GM21528 (cell line): ENCODE measurements at regions not wholly inside any gene's neighbourhood (a gene's known extent, or its start where the extent isn't known, plus 50 kb on each side); places are given as distances from the start of the nearest gene placed in this dataset.
"Not testable (repeated sequence)": the region's sequence is repeated elsewhere in the genome, so short reads cannot be mapped to it uniquely, and the experiment has no call there.

ENCODE experiments used
- ATAC-seq: cut with Tn5 transposase; IDR thresholded peaks from one replicate; pipeline ENCODE4 v1.9.1; 2021; ENCODE audit warnings: mild to moderate bottlenecking, moderate library complexity; ENCODE audit not compliant: unreplicated experiment, low FRiP score

DNA sequence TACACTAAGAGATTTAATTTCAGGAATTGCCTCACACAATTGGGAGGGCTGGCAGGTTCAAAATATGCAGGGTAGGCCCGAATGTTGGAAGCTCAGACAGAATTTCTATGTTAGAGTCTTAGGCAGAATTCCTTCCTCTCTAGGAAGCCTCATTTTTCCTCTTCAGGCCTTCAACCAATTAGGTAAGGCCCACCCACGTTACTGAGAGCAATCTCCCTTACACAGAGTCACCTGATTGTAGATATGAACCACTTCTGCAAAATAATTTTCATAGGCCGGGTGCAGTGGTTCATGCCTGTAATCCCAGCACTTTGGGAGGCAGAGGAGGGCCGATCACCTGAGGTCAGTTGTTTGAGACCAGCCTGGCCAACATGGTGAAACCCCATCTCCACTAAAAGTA, 50.2 kb upstream of the HIVEP1 start:
- no peak for ATAC-seq

DNA sequence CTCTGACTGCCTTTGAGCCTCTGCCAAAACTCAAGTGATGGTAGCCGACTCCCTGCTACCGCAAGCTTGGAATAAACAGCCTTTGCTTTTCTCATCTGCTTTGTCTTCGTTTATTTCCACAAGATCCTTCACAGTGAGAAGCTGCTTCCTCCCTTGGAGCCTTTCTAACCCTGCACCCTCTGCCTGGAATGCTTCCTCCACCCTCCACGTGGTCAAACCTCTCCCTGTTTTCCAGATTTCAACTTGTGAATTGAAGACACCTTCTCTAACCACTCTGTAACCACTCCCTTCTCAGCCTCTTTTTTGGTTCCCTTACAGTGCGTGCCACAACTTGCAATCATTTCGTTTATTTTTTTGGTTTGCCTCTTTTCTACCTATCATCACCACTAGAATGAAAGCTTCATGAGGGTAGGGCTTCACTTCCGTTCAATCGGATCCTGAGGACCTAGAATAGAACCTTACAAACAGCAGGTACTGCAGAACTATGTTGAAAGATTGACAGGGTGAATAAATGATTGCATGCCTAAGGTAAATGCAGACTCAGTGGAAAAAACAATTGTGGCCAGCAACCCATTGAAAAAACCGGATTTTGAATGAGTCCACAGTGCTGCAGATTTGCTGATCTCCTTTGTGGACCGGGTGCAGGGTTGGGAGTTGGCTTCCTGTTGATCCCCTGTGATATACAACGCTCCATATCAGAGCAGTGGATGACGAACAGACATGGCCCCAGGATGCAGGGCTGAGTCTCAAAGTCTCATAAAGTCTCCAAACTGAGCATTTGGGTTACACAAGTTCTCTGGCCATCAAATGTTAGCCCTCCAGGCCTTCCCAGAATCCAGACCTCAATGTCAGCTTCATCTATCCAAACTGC, 51.0 kb upstream of the HIVEP1 start:
- no peak for ATAC-seq

DNA sequence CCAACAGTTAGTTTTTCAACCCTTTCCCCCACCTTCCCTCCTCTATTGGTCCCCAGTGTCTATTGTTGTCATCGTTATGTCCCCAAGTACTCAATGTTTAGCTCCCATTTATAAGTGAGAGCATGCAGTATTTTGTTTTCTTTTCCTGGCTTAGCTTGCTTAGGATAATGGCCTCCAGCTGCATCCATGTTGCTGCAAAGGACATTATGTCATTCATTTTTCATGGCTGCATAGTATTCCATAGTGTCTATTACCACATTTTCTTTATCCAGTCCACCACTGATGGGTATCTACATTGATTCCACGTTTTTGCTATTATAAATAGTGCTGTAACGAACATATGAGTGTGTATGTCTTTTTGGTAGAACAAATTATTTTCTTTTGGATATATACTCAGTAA, 55.3 kb upstream of the HIVEP1 start:
- no peak for ATAC-seq

DNA sequence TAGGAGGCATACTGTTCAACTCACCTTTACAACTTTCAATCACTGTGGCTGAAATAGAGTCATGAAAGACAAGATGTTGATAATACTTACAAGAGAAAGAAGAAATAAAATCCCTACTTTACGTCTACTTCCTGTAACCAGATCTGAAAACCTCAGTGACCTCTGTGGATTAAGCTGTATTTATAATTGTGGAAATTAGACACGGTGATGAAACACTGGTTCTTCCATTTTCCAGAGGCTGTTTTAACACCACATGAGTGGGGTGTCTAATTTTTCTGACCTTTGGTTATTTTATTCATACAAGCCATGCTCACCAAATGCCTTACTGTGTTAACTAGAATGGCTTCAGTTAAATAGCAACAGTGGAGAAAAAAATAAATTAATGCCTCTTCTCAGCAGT, 58.5 kb upstream of the HIVEP1 start:
- no peak for ATAC-seq

DNA sequence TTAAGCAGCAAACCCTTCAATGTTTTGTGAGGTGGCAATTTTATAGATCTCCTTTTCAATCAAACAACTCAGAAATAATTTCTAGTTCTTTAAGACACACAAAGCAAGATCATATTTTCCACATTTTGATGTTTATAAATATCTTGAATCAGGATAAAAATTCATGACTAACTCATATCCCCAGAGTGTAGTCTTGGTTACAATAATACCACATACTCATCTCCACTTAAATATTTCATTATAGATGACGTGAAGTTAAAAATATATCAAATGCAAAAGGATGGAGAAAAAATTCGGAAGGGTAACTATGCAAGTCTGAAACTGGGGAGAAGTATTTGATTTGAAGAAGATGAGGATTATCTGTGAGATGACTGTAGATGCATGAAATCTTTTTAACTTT, 59.8 kb upstream of the HIVEP1 start:
- ATAC-seq, result no peak

DNA sequence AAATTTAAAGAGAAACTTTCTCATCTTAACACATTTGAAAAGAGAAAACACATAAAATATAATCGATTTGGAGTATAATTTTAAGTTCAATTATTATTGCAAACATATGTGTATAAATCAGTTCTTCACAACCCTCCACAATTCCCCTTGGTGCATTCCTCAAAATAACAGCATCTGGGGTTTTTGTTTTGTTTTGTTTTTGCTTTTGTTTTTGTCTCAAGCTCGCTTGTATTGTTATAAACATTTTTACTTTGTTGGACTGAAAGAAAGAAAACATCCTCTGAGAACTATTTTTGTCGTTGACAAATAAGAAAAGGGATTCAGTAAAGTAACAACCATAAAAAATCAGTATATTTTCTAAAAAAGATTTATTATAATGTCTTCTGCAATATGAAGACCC, 60.2 kb upstream of the HIVEP1 start:
- no peak for ATAC-seq

DNA sequence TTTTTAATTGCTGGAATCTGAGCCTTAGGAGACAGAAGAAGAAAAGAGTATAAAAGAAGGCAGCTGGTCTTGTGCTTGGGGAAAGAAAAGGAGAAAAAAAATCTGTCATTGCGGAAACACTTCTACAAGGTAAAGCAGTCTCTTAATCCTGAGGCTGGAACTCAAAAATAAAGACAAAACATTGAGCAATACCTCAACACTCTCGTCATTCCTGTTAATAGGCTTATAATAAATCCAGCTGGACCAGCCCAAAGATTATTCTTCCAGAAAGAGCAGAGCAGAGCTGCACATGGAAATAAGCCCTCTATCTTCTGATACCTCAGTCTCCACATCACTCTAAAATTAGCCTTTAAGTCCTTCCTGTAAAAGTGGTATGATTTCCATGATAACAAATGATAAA, 62.0 kb upstream of the HIVEP1 start:
- ATAC-seq, result no peak

DNA sequence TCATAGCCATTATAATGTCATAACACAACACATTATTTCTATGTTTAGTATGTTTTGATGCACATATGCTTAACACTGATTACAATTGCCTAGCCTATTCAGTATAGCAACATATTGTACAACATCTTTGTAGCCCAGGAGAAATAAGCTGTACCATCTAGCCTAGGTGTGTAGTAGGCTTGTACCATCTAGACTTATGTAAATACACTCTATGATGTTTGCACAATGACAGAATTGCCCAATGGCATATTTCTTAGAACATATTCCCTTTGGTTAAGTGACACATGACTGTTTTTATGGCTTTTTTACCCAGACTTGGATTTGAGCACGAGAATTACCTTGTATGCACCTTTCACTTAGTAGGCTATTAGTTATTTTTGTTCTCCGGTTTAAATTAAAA, 64.5 kb upstream of the HIVEP1 start:
- no peak for ATAC-seq

DNA sequence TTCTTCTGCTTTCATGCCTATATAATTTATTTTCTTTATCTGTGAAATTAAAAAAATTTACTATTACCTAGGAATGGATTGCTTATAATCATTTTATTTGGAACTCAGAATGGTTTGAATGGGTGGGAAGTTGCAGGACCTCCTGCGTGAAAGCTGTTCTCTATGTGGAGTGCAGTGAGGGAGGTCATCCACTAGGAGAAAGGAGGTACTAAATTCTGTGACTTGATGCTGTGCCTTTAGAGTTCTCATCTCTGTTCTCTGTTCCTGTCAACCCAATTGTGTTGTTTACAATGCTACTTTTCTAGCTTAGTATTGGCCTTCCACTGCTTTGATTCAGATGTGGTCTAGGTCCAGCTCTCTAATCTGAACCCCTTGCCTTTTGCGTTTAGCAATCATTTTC, 65.0 kb upstream of the HIVEP1 start:
- no peak for ATAC-seq

DNA sequence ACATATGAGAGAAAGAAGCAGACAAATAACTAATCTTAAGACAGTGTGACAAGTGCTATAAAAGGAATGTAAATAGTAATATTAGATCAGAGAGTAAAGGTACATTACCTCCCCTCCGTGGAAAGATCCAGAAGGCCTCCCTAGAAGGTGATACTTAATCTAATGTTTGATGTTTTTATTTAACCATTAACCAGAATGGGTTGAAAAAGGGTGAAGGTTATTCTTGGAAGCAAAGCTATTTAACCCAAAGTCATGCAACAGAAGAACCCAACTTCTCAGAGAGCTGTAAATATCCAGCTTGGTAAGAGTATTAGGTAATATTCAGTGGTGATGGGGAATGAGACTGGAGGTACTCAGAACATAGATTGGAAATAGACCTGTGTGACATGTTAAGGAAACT, 68.0 kb upstream of the HIVEP1 start:
- ATAC-seq, result no peak

DNA sequence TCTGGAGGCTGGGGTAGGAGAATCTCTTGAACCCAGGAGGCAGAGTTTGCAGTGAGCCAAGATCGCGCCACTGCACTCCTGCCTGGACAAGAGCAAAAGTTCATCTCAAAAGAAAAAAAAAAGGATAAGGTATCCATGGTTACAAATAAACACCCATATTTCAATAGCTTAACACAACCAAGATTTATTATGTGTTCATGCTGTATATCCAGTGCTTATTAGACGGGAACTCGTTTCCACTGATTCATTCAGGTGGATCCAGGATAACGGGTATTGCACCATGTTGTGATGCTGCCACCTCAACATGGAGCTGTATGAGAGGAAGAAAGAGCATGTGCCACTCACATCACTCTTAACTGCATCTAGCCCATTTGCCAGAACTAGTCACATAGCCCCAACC, 69.1 kb upstream of the HIVEP1 start:
- ATAC-seq, result no peak

DNA sequence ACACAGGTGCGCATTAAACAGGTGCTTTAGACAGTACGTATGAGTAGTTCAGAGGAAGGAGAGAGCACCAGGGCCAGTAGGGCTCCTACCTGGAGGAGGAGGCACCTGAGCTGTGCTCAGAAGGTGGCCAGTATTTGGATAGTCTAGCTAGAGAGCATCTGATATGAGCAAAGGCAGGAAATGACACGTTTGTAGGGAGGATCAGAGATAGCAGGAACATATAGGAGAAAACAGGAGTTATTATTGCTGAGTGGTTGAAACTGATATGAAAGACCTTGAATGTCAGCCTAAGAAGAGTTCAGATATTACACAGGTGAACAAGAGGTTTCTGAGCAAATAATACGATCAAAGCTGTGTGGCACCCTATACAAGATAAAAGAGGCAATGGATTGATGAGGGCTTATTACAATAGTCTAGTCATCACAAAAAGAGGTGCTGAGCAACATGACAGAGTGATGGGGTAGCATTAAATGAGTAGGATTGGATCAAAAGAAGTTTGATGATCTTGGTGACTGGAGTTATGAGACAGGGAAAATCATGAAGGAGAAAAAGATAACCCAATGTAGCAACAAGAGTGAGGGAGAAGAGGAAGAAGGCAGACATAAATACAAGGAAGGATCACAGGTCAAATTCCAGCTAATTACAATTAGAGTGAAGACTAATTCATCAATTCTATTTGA, 69.8 kb upstream of the HIVEP1 start:
- no peak for ATAC-seq

DNA sequence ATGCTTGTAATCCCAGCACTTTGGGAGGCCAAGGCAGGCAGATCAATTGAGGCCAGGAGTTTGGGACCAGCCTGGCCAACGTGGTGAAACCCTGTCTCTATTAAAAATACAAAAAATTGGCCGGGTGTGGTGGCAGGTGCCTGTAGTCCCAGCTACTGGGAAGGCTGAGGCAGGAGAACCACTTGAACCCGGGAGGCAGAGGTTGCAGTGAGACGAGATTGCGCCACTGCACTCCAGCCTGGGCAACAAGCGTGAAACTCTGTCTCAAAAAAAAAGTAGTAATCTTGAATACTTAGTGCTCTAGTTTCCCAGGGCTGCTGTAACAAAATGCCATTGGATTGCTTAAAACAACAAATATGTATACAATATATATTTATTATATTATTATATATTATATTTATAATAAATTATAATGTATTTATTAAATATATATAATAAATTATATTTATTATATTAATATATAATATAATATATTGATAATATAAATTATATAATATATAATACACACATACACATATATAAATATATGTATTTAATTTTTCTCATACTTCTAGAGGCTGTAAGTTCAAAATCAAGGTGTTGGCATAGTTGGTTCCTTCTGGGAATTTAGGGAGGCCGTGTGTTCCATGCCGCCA, 71.5 kb upstream of the HIVEP1 start:
- not testable (repeated sequence) for ATAC-seq

DNA sequence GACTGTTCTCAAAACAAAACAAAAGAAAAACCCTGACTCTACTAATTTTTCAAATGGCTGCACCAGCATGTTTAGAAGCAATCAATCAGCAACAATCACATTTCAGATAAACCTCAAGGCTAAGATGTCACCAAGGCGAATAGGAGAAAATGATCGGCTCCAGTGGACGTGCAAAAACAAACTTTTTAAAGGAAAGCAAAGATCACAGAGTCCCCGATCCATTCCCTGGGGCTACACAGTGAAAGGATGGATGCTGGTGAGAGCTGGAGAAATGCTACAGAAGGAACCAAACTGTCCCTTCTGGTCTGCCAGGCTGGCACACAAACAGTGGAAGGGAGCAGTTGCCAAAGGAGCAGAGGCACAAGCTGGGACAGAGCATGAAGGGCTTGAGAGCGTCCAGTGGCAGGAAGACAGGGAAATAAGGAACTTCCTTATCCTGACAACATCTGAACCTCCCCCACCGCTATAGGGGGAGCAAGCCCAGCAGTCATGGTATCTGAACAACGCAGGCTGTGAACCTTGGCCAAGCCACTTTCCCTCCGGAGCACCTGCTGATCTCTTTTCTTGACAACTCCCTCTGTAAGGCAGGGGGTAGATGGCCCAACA, 73.7 kb upstream of the HIVEP1 start:
- ATAC-seq, result no peak

DNA sequence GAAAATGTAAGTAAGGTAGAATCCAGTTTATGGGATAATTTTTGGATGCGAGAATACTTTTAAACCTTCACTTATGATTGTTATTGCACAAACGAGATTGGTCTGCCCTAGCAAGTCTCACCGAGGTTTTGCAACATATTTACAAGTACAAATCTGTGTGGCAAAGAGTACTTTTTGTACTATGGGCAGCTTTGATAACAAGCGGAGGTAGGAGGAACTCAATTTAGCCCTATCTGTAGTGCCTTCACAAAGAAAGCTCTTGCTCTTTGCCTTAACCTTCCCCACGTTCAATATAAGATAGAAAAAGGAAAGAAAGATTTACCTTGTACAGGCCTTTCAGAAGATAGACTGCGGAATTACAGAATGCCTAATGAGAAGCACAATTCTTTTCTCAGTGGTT, 77.5 kb upstream of the HIVEP1 start:
- ATAC-seq, result no peak

DNA sequence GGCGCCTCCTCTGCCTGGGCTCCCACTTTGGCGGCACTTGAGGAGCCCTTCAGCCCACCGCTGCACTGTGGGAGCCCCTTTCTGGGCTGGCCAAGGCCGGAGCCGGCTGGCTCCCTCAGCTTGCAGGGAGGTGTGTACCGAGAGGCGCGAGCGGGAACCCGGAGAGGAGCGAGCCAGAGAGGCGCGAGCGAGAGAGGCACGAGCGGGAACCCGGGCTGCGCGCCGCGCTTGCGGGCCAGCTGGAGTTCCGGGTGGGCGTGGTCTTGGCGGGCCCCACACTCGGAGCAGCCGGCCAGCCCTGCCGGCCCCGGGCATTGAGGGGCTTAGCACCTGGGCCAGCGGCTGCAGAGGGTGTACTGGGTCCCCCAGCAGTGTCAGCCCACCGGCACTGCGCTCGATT, 79.2 kb upstream of the HIVEP1 start:
- not testable (repeated sequence) for ATAC-seq

DNA sequence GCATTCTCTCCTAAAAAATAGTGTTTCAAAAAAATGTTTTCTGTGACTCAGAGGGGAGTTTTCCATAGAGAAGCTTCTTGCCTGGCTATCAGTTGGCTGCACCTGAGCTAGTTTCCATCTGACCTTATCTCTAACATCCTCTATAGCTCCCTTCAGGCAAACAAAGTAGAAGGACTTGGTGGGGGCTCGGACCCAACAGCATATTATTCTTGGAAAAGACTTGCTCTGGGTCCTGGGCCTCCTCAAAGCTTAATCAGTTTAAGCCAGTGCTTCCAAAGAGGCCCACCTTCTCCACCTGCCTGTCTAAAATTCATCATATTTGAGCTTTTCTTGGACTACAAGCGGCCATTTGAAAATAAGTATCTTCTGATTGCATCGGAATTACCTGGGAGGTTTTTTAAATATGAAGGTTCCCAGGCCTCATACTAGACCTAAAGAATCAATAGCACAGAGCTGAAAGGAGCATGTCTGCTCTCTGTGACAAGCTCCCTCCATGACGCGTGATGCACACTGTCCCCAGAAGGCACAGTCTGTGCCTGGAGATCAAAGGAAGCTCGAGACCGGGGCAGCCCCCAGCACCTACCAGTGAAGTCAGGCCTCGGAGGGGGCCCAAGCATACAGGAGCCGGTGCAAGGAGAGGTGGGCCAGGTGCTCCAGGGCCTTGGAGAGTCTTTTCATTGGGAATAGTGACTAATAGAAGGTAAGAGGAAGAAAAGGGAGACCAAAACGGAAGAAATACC, 80.6 kb upstream of the HIVEP1 start:
- no peak for ATAC-seq

DNA sequence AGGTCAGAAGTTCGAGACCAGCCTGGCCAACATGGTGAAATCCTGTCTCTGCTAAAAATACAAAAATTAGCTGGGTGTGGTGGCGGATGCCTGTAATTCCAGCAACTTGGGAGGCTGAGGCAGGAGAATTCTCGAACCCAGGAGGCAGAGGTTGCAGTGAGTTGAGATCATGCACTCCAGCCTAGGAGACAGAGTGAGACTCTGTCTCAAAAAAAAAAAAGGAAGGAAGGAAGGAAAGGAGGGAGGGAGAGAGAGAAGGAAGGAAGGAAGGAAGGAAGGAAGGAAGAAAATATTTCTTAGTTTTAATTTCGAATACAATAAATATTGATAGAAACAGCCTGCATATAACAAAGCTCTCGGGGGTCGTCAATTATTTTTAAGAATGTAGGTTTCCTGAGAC, 81.3 kb upstream of the HIVEP1 start:
- ATAC-seq, result not testable (repeated sequence)

DNA sequence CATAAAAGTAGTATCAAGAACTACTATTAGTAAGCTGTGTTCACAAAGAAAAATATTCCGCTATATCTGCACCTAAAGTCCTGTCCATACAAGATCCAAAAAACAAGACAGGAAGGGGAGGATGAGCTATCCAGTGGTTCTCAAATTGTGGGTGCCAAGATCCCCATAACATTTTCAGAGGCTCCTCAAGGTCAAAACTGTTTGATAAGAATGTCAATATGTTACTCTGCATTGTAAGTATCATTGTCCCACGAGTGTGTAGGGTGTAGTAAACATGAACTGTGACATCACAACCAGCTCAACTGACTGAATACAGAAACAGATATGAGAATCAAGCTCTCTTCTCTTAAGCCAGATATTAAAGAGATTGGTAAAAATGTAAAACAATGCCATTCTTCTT, 81.9 kb upstream of the HIVEP1 start:
- no peak for ATAC-seq

DNA sequence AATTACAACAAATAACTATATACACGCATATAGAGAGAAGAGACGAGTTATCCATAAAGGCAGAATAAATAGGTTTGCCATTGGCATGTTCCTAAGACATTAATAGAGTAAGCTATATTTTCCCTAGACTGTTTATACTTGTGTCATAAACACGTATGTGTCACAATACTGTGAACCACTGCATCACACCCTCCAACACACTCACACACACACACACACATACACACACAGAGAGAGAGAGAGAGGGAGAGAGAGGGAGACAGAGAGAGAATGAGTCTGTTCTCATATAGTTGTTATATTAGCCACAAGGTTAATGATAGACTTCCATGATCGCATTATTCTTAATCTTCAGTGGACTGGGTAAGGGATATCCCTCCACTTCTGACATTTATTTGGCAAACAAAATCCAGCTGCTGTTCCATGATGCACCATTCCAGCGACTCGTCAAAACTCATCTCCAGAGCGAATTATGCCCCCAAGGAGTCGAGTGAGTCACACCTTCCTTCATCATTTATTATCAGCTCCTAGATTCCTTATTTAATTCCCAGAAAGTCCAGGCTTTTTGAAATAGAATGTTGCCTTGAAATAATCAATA, 82.8 kb upstream of the HIVEP1 start:
- ATAC-seq, result no peak
